Activated CD8-positive, alpha-beta T cell treated with anti-CD3 and anti-CD28 coated beads for 36 hours (primary cell): ENCODE measurements at regions not wholly inside any gene's neighbourhood (a gene's known extent, or its start where the extent isn't known, plus 50 kb on each side); places are given as distances from the start of the nearest gene placed in this dataset.

Experiments used
- ATAC-seq: fragments of 200-7000 bp; cut with Tn5 transposase; one replicate; pipeline ENCODE4 v1.10.0; 2021; ENCODE audit warnings: mild to moderate bottlenecking, moderate library complexity
- CTCF ChIA-PET: fragments of 350-600 bp; sonication (Branson Sonifier 250); formaldehyde crosslinking; loops from one replicate; lab custom pipeline; 2021; ENCODE audit warnings: antibody characterized with exemption; lab: Charles Lee
- POLR2A ChIA-PET: fragments of 350-600 bp; sonication (Branson Sonifier 250); formaldehyde crosslinking; loops from one replicate; lab custom pipeline; 2021; ENCODE audit warnings: antibody characterized with exemption; lab: Charles Lee
- DNase-seq: peaks from one replicate; pipeline ENCODE4 v3.0.0-alpha.2; 2020
- H3K27ac Mint-ChIP-seq: one replicate; pipeline ENCODE4 v1.8.0; 2021; ENCODE audit warnings: mild to moderate bottlenecking, mixed read lengths
- H3K27me3 Mint-ChIP-seq: one replicate; pipeline ENCODE4 v1.8.0; 2021; ENCODE audit warnings: mixed read lengths
- H3K36me3 Mint-ChIP-seq: one replicate; pipeline ENCODE4 v1.8.0; 2021; ENCODE audit warnings: low read depth, mixed read lengths
- H3K4me1 Mint-ChIP-seq: one replicate; pipeline ENCODE4 v1.8.0; 2021; ENCODE audit warnings: low read depth, mixed read lengths
- H3K4me3 Mint-ChIP-seq: one replicate; pipeline ENCODE4 v1.8.0; 2021; ENCODE audit warnings: mild to moderate bottlenecking, moderate library complexity, mixed read lengths
- H3K9me3 Mint-ChIP-seq: one replicate; pipeline ENCODE4 v1.8.0; 2021; ENCODE audit warnings: mixed read lengths
- intact Hi-C: fragments of 100-400 bp; cut with micrococcal nuclease; formaldehyde crosslinking; loops from one replicate; pipeline ENCODE4 v1.10.0; 2022
- TF ChIP-seq, protein P1 (sequence below): fragments of 200-600 bp; IDR thresholded peaks from one replicate; pipeline ENCODE4 v1.8.0; 2022; ENCODE audit warnings: antibody characterized with exemption, mild to moderate bottlenecking

DNA sequence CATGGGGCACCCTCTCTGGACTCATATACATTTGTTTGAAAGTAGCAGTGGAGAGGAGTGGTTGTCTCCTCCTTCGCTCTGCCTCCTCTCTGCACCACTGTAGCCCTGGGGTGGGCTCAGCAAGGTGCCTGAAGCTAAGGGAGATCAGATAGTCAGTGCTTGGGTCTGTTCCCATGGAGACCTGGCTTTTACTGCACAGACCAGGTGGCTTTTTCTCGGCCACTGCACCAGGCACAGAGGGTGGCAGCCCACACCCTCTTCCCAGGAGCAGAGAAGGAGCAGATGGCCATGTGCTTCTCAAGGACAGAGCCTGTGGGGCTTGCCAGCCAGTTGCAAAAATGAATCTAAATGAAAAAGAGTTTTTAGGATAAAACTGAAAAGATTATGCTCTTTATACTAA, 123.4 kb upstream of the KCNK1 start:
- Mint-ChIP-seq H3K27me3 (peaks cover 19% of the 10 kb centered on the region), H3K27ac (no peak overlapping the region), H3K9me3 (no peaks in the 10 kb centered on the region), H3K4me3 (no peak overlapping the region), H3K36me3 (no peaks in the 10 kb centered on the region), H3K4me1 (no peaks in the 10 kb centered on the region)
- CTCF ChIA-PET: no interaction called here
- ATAC-seq (no peak), DNase-seq (no peak)
- intact Hi-C loops: no loop called here
- POLR2A ChIA-PET: no interaction called here
- TF ChIP-seq, protein P1, sequence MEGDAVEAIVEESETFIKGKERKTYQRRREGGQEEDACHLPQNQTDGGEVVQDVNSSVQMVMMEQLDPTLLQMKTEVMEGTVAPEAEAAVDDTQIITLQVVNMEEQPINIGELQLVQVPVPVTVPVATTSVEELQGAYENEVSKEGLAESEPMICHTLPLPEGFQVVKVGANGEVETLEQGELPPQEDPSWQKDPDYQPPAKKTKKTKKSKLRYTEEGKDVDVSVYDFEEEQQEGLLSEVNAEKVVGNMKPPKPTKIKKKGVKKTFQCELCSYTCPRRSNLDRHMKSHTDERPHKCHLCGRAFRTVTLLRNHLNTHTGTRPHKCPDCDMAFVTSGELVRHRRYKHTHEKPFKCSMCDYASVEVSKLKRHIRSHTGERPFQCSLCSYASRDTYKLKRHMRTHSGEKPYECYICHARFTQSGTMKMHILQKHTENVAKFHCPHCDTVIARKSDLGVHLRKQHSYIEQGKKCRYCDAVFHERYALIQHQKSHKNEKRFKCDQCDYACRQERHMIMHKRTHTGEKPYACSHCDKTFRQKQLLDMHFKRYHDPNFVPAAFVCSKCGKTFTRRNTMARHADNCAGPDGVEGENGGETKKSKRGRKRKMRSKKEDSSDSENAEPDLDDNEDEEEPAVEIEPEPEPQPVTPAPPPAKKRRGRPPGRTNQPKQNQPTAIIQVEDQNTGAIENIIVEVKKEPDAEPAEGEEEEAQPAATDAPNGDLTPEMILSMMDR: no peak

DNA sequence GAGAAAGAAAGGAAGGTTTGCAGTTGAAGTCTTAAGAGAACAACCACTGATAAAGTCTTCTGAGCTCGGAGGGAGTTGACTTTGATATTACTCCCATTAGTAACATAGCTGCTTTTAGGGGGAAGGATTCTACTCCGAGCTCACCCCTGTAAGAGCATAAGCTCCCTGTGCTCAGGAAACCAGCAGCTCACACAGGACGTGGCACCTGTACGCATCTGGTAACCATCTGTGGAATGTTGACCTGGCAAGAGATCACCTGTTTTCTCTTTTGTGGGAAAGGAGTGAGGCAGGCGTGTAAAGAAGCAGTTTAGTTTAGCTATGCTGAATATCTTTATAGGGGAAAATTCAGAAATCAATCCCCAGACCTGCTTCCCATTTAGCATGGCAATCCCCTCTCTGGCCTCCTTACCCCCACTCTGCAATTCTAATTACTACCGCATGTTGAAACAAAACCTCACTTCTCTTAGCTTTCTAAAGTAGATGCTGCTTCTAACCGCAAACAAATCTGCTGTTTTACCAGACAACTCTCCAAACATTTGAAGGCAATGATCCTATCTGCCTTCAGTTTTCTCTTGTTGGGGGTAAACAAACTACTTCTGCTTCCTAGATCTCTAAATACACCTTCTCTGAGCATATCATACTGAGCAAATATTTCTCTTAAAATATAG, 121.8 kb upstream of the KCNK1 start:
- TF ChIP-seq, protein P1: no peak
- DNase-seq: no peak
- H3K27ac Mint-ChIP-seq: no peak overlapping the region
- POLR2A ChIA-PET: no interaction called here
- CTCF ChIA-PET: no interaction called here
- peaks cover 16% of the 10 kb centered on the region for H3K27me3 Mint-ChIP-seq
- no peaks in the 10 kb centered on the region for H3K9me3 Mint-ChIP-seq
- intact Hi-C loops: no loop called here
- H3K36me3 Mint-ChIP-seq: no peaks in the 10 kb centered on the region
- ATAC-seq: no peak
- no peak overlapping the region for H3K4me3 Mint-ChIP-seq
- H3K4me1 Mint-ChIP-seq: no peaks in the 10 kb centered on the region

DNA sequence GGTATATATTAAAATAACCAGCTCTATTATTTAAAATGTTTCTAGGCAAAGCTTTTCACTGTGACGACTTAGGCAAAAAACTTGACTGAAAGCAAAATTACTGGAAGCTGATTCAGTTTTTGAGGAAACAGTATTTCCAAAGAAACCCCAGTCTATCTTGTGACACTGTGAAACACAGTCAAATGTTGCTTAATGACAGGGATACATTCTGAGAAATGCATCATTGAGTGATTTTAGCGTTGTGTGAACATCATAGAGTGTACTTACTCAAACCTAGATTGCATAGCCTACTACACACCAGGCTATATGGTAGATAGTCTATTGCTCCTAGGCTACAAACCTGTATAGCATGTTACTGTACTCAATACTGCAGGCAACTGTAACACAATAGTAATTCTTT, 116.9 kb upstream of the KCNK1 start:
- ChIA-PET CTCF (no interaction called here), POLR2A (no interaction called here)
- Mint-ChIP-seq H3K9me3 (no peaks in the 10 kb centered on the region), H3K27me3 (peaks cover 5% of the 10 kb centered on the region), H3K4me1 (no peaks in the 10 kb centered on the region), H3K27ac (no peak overlapping the region), H3K4me3 (no peak overlapping the region), H3K36me3 (no peaks in the 10 kb centered on the region)
- TF ChIP-seq, protein P1: no peak
- ATAC-seq: no peak
- DNase-seq: no peak
- intact Hi-C loops: no loop called here

DNA sequence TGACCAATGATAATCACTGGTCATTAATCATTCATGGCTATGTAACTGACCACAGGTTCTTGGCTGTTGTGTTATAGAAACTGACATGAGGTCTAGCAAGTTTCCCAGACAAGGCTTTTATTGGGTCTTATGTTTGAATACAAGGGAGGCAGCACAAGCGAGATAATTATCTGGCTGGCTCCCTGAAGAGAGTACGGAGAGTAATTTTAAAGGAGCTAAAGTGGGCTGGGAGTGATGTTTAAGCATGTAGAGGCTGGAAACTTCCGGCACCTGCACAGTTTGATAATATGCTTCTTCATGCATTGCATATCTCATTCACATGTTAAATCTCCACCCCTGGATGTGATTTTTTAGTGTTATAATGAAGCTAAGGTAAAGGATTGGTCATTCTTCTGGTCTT, 116.2 kb upstream of the KCNK1 start:
- no peak for DNase-seq
- H3K4me1 Mint-ChIP-seq: no peaks in the 10 kb centered on the region
- ATAC-seq: no peak
- intact Hi-C loops: no loop called here
- no peaks in the 10 kb centered on the region for H3K9me3 Mint-ChIP-seq
- ChIA-PET POLR2A (interaction anchor here (0.7 kb wide), 1 partner anchor 807 kb away, joined by 3 read pairs; no protein-coding TSS in a partner anchor), CTCF (no interaction called here)
- H3K4me3 Mint-ChIP-seq: no peak overlapping the region
- TF ChIP-seq, protein P1: no peak
- no peak overlapping the region for H3K27ac Mint-ChIP-seq
- H3K27me3 Mint-ChIP-seq: peaks cover 5% of the 10 kb centered on the region
- H3K36me3 Mint-ChIP-seq: no peaks in the 10 kb centered on the region

DNA sequence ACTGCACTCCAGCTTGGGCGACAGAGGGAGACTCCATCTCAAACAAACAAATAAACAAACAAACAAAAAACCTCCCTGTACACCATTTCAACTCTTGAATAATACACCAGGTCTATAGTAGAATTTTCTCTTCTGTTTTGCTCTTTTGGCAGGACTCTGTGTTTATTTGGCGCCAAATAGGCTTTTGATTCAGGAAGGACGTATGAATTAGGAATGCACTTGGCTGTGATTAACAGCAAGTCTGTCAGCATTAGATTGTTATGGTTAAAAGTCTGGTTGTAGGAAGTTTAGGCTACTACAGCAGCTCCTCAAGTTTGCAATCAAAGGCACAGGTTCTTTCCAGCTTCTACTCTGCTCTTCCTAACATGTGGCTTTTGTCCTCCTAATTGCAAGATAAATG, 113.8 kb upstream of the KCNK1 start:
- Mint-ChIP-seq H3K4me1 (no peaks in the 10 kb centered on the region), H3K9me3 (no peaks in the 10 kb centered on the region), H3K27me3 (peaks cover 2% of the 10 kb centered on the region), H3K27ac (no peak overlapping the region), H3K36me3 (no peaks in the 10 kb centered on the region), H3K4me3 (no peak overlapping the region)
- DNase-seq (no peak), ATAC-seq (no peak)
- POLR2A ChIA-PET: no interaction called here
- CTCF ChIA-PET: no interaction called here
- TF ChIP-seq, protein P1: no peak
- intact Hi-C loops: no loop called here
